22Rv1 (cell line): ENCODE measurements at regions not wholly inside any gene's neighbourhood (a gene's known extent, or its start where the extent isn't known, plus 50 kb on each side); places are given as distances from the start of the nearest gene placed in this dataset.

Experiments used
- H3K27ac ChIP-seq: fragments of 450-650 bp; 2 replicates; pipeline ENCODE4 v1.5.1; 2017
- CTCF ChIP-seq: fragments of 450-650 bp; IDR thresholded peaks from 2 replicates; pipeline ENCODE4 v1.5.1; 2017; ENCODE audit warnings: mild to moderate bottlenecking
- ZFX ChIP-seq: fragments of 450-650 bp; IDR thresholded peaks from 2 replicates; pipeline ENCODE4 v1.6.1; 2017; ENCODE audit warnings: antibody characterized with exemption, borderline replicate concordance

- no peak overlapping the region for H3K27ac ChIP-seq
- TF ChIP-seq ZFX (no peak), CTCF (no peak)
Measured at GRCh38 chr10:130787243-130787642, 524.3 kb downstream of the TCERG1L start.

- no peak for TF ChIP-seq CTCF
- TF ChIP-seq ZFX: no peak
- H3K27ac ChIP-seq: no peak overlapping the region
Measured at GRCh38 chr10:130787821-130788220, 523.7 kb downstream of the TCERG1L start.

- H3K27ac ChIP-seq: no peak overlapping the region
- TF ChIP-seq CTCF: no peak
- no peak for TF ChIP-seq ZFX
Measured at GRCh38 chr10:130790339-130790738, 521.2 kb downstream of the TCERG1L start.

GRCh38 chr10:130792096-130792845, 519.2 kb downstream of the TCERG1L start:
- TF ChIP-seq ZFX: no peak
- no peak overlapping the region for H3K27ac ChIP-seq

- H3K27ac ChIP-seq: no peak overlapping the region
- TF ChIP-seq ZFX (no peak), CTCF (no peak)
Measured at GRCh38 chr10:130795819-130796218, 515.7 kb downstream of the TCERG1L start.

GRCh38 chr10:130799532-130799931, 512.0 kb downstream of the TCERG1L start:
- TF ChIP-seq ZFX (no peak), CTCF (no peak)
- no peak overlapping the region for H3K27ac ChIP-seq

- H3K27ac ChIP-seq: no peak overlapping the region
Measured at GRCh38 chr10:130800281-130800680, 511.2 kb downstream of the TCERG1L start.

More at GRCh38 chr10:130800281-130800680, 511.2 kb downstream of the TCERG1L start:
- TF ChIP-seq ZFX (no peak), CTCF (no peak)
